Sigmoid colon (tissue), 6 donors: ENCODE measurements at regions not wholly inside any gene's neighbourhood (a gene's known extent, or its start where the extent isn't known, plus 50 kb on each side); places are given as distances from the start of the nearest gene placed in this dataset.

Experiments
- DNase-seq: peaks from one replicate; pipeline ENCODE4 v3.0.0-alpha.2; 2019
- H3K27ac ChIP-seq, 4 donors: fragments of 200-600 bp; sonication (generic); one replicate each; pipeline ENCODE4 v1.5.1; 2016 to 2019; ENCODE audit warnings: mild to moderate bottlenecking in 1 of 4
- H3K27me3 ChIP-seq, 3 donors: fragments of 200-600 bp; sonication (generic); one replicate each; pipeline ENCODE4 v1.5.1; 2019; ENCODE audit warnings: mild to moderate bottlenecking in 1 of 3
- H3K36me3 ChIP-seq, 4 donors: fragments of 200-600 bp; sonication (generic); one replicate each; pipeline ENCODE4 v1.5.1; 2016 to 2019
- H3K4me1 ChIP-seq, 4 donors: fragments of 200-600 bp; sonication (generic); one replicate each; pipeline ENCODE4 v1.5.1; 2017 to 2019
- H3K4me3 ChIP-seq, 4 donors: fragments of 200-600 bp; sonication (generic); one replicate each; pipeline ENCODE4 v1.5.1; 2017 to 2019; ENCODE audit warnings: mild to moderate bottlenecking in 2 of 4, moderate library complexity in 1 of 4
- H3K9me3 ChIP-seq, 4 donors: fragments of 200-600 bp in 3 of 4; sonication (generic) in 3 of 4; one replicate each; pipeline versions ENCODE4 v1.5.1 to v1.6.1; 2013 to 2019
- EP300 ChIP-seq, 4 donors: sonication (generic); formaldehyde crosslinking; IDR thresholded peaks; one replicate each; pipeline ENCODE4 v1.6.1; 2017; ENCODE audit warnings: antibody characterized with exemption in 4 of 4
- POLR2A ChIP-seq, 2 donors: fragments of 450-650 bp; IDR thresholded peaks; one replicate each; pipeline ENCODE4 v1.6.1; 2016; ENCODE audit warnings: antibody characterized with exemption in 2 of 2, mild to moderate bottlenecking in 2 of 2, moderate library complexity in 2 of 2
- POLR2AphosphoS5 ChIP-seq, 4 donors: sonication (generic); formaldehyde crosslinking; IDR thresholded peaks; one replicate each; pipeline ENCODE4 v1.6.1; 2017; ENCODE audit warnings: antibody characterized with exemption in 4 of 4
- WGBS, 2 donors: extraction: QIAGEN DNeasy Blood & Tissue Kit; methylation state at CpG; one replicate each; pipeline ENCODE4 v1.1.7; 2013; 5-methylcytosine and 5-hydroxymethylcytosine counted together
- intact Hi-C: fragments of 100-400 bp; cut with DNase I; formaldehyde crosslinking; loops from one replicate; pipeline ENCODE4 v1.15.1; 2023
- TF ChIP-seq, protein P1 (sequence below), 4 experiments: fragments of 450-650 bp in 3 of 4; fragments of 200-600 bp in 1 of 4; IDR thresholded peaks; one replicate each; pipeline ENCODE4 v1.5.1; 2016 to 2019; ENCODE audit warnings: antibody characterized with exemption in 4 of 4, mild to moderate bottlenecking in 3 of 4, moderate library complexity in 2 of 4
- donor health status: healthy with polysubstance abuse.
- donor health status: healthy.

DNA sequence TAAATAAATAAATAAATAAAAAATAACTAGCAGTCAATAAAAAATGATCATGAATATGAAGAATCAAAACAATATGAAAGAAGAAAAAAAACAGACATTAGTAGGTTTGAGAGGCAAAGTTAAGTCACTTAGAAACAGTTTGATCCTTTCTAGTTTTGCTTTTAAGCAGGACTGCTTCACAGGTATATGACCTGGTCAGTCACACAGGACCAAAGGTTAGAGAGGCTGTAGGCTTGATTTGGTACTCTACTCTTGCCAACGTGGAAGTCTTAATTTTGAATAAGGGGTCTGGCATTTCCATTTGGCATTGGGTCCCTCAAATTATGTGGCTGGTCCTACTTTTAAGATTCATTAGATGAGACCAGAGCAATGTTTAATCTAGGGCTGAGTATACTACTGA, 441.7 kb upstream of the NECTIN3 start:
- no peak for TF ChIP-seq POLR2A (IDR thresholded peaks at IDR 0.05)
- TF ChIP-seq POLR2AphosphoS5 (IDR thresholded peaks at IDR 0.05), result no peak
- TF ChIP-seq, protein P1, sequence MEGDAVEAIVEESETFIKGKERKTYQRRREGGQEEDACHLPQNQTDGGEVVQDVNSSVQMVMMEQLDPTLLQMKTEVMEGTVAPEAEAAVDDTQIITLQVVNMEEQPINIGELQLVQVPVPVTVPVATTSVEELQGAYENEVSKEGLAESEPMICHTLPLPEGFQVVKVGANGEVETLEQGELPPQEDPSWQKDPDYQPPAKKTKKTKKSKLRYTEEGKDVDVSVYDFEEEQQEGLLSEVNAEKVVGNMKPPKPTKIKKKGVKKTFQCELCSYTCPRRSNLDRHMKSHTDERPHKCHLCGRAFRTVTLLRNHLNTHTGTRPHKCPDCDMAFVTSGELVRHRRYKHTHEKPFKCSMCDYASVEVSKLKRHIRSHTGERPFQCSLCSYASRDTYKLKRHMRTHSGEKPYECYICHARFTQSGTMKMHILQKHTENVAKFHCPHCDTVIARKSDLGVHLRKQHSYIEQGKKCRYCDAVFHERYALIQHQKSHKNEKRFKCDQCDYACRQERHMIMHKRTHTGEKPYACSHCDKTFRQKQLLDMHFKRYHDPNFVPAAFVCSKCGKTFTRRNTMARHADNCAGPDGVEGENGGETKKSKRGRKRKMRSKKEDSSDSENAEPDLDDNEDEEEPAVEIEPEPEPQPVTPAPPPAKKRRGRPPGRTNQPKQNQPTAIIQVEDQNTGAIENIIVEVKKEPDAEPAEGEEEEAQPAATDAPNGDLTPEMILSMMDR (IDR thresholded peaks at IDR 0.05), result no peak
- no peak for TF ChIP-seq EP300 (IDR thresholded peaks at IDR 0.05)
- H3K27me3 ChIP-seq, result no peaks in the 10 kb centered on the region
- H3K4me1 ChIP-seq, result no peaks in the 10 kb centered on the region
- H3K36me3 ChIP-seq, result no peaks in the 10 kb centered on the region
- H3K9me3 ChIP-seq, result no peaks in the 10 kb centered on the region
- H3K4me3 ChIP-seq, result no peak overlapping the region
- no peak overlapping the region for H3K27ac ChIP-seq
- WGBS, 2 donors, result 79 to 81% methylated on average over 1 of the region's 1 CpG
- DNase-seq, result no peak
- intact Hi-C loops, result no loop called here

DNA sequence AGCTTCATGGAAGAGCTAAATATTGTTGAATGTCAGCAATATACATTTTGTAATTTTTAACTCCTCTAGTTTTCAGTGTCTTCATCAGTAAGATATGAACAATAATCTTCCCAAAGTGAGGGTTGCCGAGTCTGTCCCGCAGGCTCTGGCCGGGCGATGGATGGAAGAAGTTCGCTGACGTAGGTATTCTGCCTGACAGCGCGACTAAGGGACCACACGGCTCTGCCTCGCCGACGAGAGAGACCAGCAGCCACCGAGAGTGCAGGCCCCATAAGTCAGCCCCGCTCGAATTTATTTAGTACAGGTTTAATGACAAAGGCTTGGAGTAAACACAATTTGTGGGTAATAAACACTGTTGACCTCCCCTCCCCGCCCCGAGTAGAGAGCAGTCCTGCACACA, 427.4 kb upstream of the NECTIN3 start:
- Histone ChIP-seq H3K27ac (no peak overlapping the region), H3K4me1 (no peaks in the 10 kb centered on the region), H3K9me3 (no peaks in the 10 kb centered on the region), H3K4me3 (no peak overlapping the region), H3K36me3 (no peaks in the 10 kb centered on the region), H3K27me3 (no peaks in the 10 kb centered on the region)
- TF ChIP-seq, protein P1 (IDR thresholded peaks at IDR 0.05), result no peak
- TF ChIP-seq POLR2AphosphoS5 (IDR thresholded peaks at IDR 0.05) (no peak), POLR2A (IDR thresholded peaks at IDR 0.05) (no peak), EP300 (IDR thresholded peaks at IDR 0.05) (no peak)
- intact Hi-C loops, result no loop called here
- WGBS, 2 donors, result 90 to 91% methylated on average over 17 of the region's 17 CpGs
- DNase-seq, result no peak

- intact Hi-C loops, result no loop called here
- TF ChIP-seq POLR2AphosphoS5 (IDR thresholded peaks at IDR 0.05) (no peak), EP300 (IDR thresholded peaks at IDR 0.05) (no peak), POLR2A (IDR thresholded peaks at IDR 0.05) (no peak)
- TF ChIP-seq, protein P1 (IDR thresholded peaks at IDR 0.05), result no peak
- H3K4me3 ChIP-seq, result no peak overlapping the region
- no peak for DNase-seq
- no peaks in the 10 kb centered on the region for H3K4me1 ChIP-seq
- H3K36me3 ChIP-seq, result no peaks in the 10 kb centered on the region
- H3K9me3 ChIP-seq, result no peaks in the 10 kb centered on the region
- 62 to 72% methylated on average over 1 of the region's 1 CpG for whole genome bisulfite sequencing, 2 donors
- no peaks in the 10 kb centered on the region for H3K27me3 ChIP-seq
- H3K27ac ChIP-seq, result no peak overlapping the region
Observed at GRCh38 chr3:110646055-110646454, 425.6 kb upstream of the NECTIN3 start.

GRCh38 chr3:110646496-110646895, 425.1 kb upstream of the NECTIN3 start:
- no peaks in the 10 kb centered on the region for H3K9me3 ChIP-seq
- intact Hi-C loops, result no loop called here
- no peaks in the 10 kb centered on the region for H3K27me3 ChIP-seq
- no peaks in the 10 kb centered on the region for H3K36me3 ChIP-seq
- TF ChIP-seq, protein P1 (IDR thresholded peaks at IDR 0.05), result no peak
- TF ChIP-seq POLR2AphosphoS5 (IDR thresholded peaks at IDR 0.05) (no peak), EP300 (IDR thresholded peaks at IDR 0.05) (no peak), POLR2A (IDR thresholded peaks at IDR 0.05) (no peak)
- no peaks in the 10 kb centered on the region for H3K4me1 ChIP-seq
- no peak overlapping the region for H3K4me3 ChIP-seq
- no peak overlapping the region for H3K27ac ChIP-seq
- DNase-seq, result no peak

GRCh38 chr3:110647586-110647985, 424.0 kb upstream of the NECTIN3 start:
- Histone ChIP-seq H3K27me3 (no peaks in the 10 kb centered on the region), H3K36me3 (no peaks in the 10 kb centered on the region), H3K9me3 (no peaks in the 10 kb centered on the region), H3K4me1 (no peaks in the 10 kb centered on the region), H3K27ac (no peak overlapping the region), H3K4me3 (no peak overlapping the region)
- DNase-seq, result no peak
- intact Hi-C loops, result no loop called here
- no peak for TF ChIP-seq POLR2AphosphoS5 (IDR thresholded peaks at IDR 0.05)
- no peak for TF ChIP-seq POLR2A (IDR thresholded peaks at IDR 0.05)
- TF ChIP-seq EP300 (IDR thresholded peaks at IDR 0.05), result no peak
- TF ChIP-seq, protein P1 (IDR thresholded peaks at IDR 0.05), result no peak
- WGBS, 2 donors, result 57 to 62% methylated on average over 2 of the region's 2 CpGs
